CD14-positive monocyte (primary cell): ENCODE measurements at regions not wholly inside any gene's neighbourhood (a gene's known extent, or its start where the extent isn't known, plus 50 kb on each side); places are given as distances from the start of the nearest gene placed in this dataset.

Source experiments
- DNase-seq, 3 donors: peaks; one replicate each; pipeline ENCODE4 v3.0.0-alpha.2; 2011 to 2022
- H2AFZ ChIP-seq: 2 replicates; pipeline ENCODE4 v1.6.0; 2012; ENCODE audit warnings: mild to moderate bottlenecking, low read depth, low read length, inconsistent platforms; ENCODE audit not compliant: insufficient read depth, poor library complexity, severe bottlenecking
- H3K27ac ChIP-seq, 2 donors: 1 replicate in 1 of 2; 2 replicates in 1 of 2; pipeline ENCODE4 v1.5.1; 2012 to 2013; ENCODE audit warnings: low read length in 2 of 2, control low read depth in 1 of 2, inconsistent platforms in 1 of 2, low read depth in 1 of 2, mild to moderate bottlenecking in 1 of 2
- H3K27me3 ChIP-seq, 2 donors: one replicate each; pipeline versions ENCODE4 v1.6.0 to v1.6.1; 2011 to 2013; ENCODE audit warnings: low read length in 2 of 2; ENCODE audit not compliant: control insufficient read depth in 2 of 2, insufficient read depth in 2 of 2
- H3K36me3 ChIP-seq, 2 donors: replicated peaks in 1 of 2; 1 replicate in 1 of 2; 2 replicates in 1 of 2; pipeline versions ENCODE4 v1.5.1 to v1.6.1; 2012 to 2013; ENCODE audit warnings: low read length in 2 of 2, control low read depth in 1 of 2, inconsistent platforms in 1 of 2, mild to moderate bottlenecking in 1 of 2; ENCODE audit not compliant: insufficient read depth in 2 of 2, control insufficient read depth in 1 of 2
- H3K4me1 ChIP-seq, 2 donors: 1 replicate in 1 of 2; 2 replicates in 1 of 2; pipeline versions ENCODE4 v1.5.1 to v1.6.1; 2012 to 2013; ENCODE audit warnings: low read length in 2 of 2, control low read depth in 1 of 2, inconsistent platforms in 1 of 2, mild to moderate bottlenecking in 1 of 2, moderate library complexity in 1 of 2; ENCODE audit not compliant: insufficient read depth in 2 of 2, control insufficient read depth in 1 of 2
- H3K4me2 ChIP-seq: replicated peaks from 2 replicates; pipeline ENCODE3; 2012; ENCODE audit warnings: low read length, moderate library complexity, mild to moderate bottlenecking; ENCODE audit not compliant: poor library complexity, severe bottlenecking; ENCODE audit errors: extremely low read depth
- H3K4me3 ChIP-seq, 3 experiments: fragments of 200-600 bp in 1 of 3; sonication (generic) in 1 of 3; replicated peaks in 1 of 3; 1 replicate in 2 of 3; 2 replicates in 1 of 3; pipeline ENCODE4 v1.5.1; 2011 to 2013; ENCODE audit warnings: low read length in 3 of 3, mild to moderate bottlenecking in 3 of 3, control low read depth in 2 of 3, low read depth in 2 of 3, inconsistent platforms in 1 of 3, moderate library complexity in 1 of 3
- H3K79me2 ChIP-seq: 2 replicates; pipeline ENCODE4 v1.6.0; 2012; ENCODE audit warnings: mild to moderate bottlenecking, control low read depth, inconsistent platforms, low read length, moderate library complexity; ENCODE audit not compliant: insufficient read depth
- H3K9ac ChIP-seq: 2 replicates; pipeline ENCODE4 v1.6.0; 2017; ENCODE audit warnings: low read length, mild to moderate bottlenecking; ENCODE audit not compliant: insufficient read depth, poor library complexity, severe bottlenecking
- H3K9me3 ChIP-seq, 2 donors: replicated peaks in 1 of 2; 1 replicate in 1 of 2; 2 replicates in 1 of 2; pipeline versions ENCODE4 v1.5.1 to v1.6.1; 2012 to 2013; ENCODE audit warnings: low read length in 2 of 2, control low read depth in 1 of 2; ENCODE audit not compliant: control insufficient read depth in 1 of 2, insufficient read depth in 1 of 2
- H4K20me1 ChIP-seq: 2 replicates; pipeline ENCODE4 v1.6.0; 2012; ENCODE audit warnings: mild to moderate bottlenecking, low read length, control low read depth, moderate library complexity; ENCODE audit not compliant: insufficient read depth
- H3K27ac Mint-ChIP-seq, 7 donors: one replicate each; pipeline ENCODE4 v1.8.0; 2020; ENCODE audit warnings: mild to moderate bottlenecking in 7 of 7, mixed read lengths in 7 of 7, moderate library complexity in 6 of 7, inconsistent platforms in 2 of 7
- H3K27me3 Mint-ChIP-seq, 3 donors: one replicate each; pipeline ENCODE4 v1.8.0; 2021 to 2022; ENCODE audit warnings: low read depth in 3 of 3, mild to moderate bottlenecking in 3 of 3, mixed read lengths in 3 of 3, moderate library complexity in 3 of 3, inconsistent platforms in 1 of 3
- H3K36me3 Mint-ChIP-seq, 2 donors: one replicate each; pipeline ENCODE4 v1.8.0; 2020; ENCODE audit warnings: mixed read lengths in 2 of 2, inconsistent platforms in 1 of 2, mild to moderate bottlenecking in 1 of 2
- H3K4me1 Mint-ChIP-seq: one replicate; pipeline ENCODE4 v1.8.0; 2020; ENCODE audit warnings: mild to moderate bottlenecking, mixed read lengths
- H3K4me3 Mint-ChIP-seq, 2 donors: one replicate each; pipeline ENCODE4 v1.8.0; 2020; ENCODE audit warnings: mild to moderate bottlenecking in 2 of 2, mixed read lengths in 2 of 2, moderate library complexity in 1 of 2
- H3K9me3 Mint-ChIP-seq, 7 donors: one replicate each; pipeline ENCODE4 v1.8.0; 2020 to 2022; ENCODE audit warnings: mixed read lengths in 7 of 7, mild to moderate bottlenecking in 6 of 7, moderate library complexity in 6 of 7, inconsistent platforms in 2 of 7
- CTCF ChIP-seq: fragments of 200-600 bp; IDR thresholded peaks from one replicate; pipeline ENCODE4 v1.8.0; 2022; ENCODE audit warnings: antibody characterized with exemption, mild to moderate bottlenecking
- whole genome bisulfite sequencing: methylation state at CpG from one replicate; pipeline ENCODE4 v1.1.5; 2013; ENCODE audit warnings: missing lambda C conversion rate; ENCODE audit not compliant: insufficient coverage; 5-methylcytosine and 5-hydroxymethylcytosine counted together
- intact Hi-C, 2 donors: fragments of 100-400 bp; cut with micrococcal nuclease; formaldehyde crosslinking; loops; one replicate each; pipeline versions ENCODE4 v1.15.0 to v1.15.1; 2023

- Histone ChIP-seq H3K36me3 (no peaks in the 10 kb centered on the region), H3K27ac (no peak overlapping the region), H3K9me3 (no peaks in the 10 kb centered on the region), H3K4me3 (no peak overlapping the region), H2AFZ (no peak overlapping the region), H3K9ac (no peak overlapping the region), H3K4me2 (no peak overlapping the region), H3K27me3 (peaks cover 0 to 4% of the 10 kb centered on the region in 2 donors), H4K20me1 (no peaks in the 10 kb centered on the region), H3K79me2 (no peaks in the 10 kb centered on the region), H3K4me1 (no peaks in the 10 kb centered on the region)
- TF ChIP-seq CTCF: no peak
- DNase-seq: no peak
- Mint-ChIP-seq H3K4me1 (no peaks in the 10 kb centered on the region), H3K4me3 (no peak overlapping the region), H3K9me3 (peaks cover 0 to 2% (median 0%) of the 10 kb centered on the region in 7 donors), H3K36me3 (no peaks in the 10 kb centered on the region), H3K27ac (no peak overlapping the region), H3K27me3 (peaks cover 0 to 6% (median 0%) of the 10 kb centered on the region in 3 donors)
- WGBS: no CpG with 5 or more reads among the region's 3 CpGs
- intact Hi-C loops: no loop called here
Measured at GRCh38 chrX:15177316-15177715, 92.6 kb downstream of the ASB9 start.

- H3K4me3 Mint-ChIP-seq: no peak overlapping the region
- H3K27ac Mint-ChIP-seq: no peak overlapping the region
- no peaks in the 10 kb centered on the region for H3K79me2 ChIP-seq
- H3K36me3 ChIP-seq: no peaks in the 10 kb centered on the region
- H3K27ac ChIP-seq: no peak overlapping the region
- no peak overlapping the region for H3K4me2 ChIP-seq
- no peak overlapping the region for H3K4me3 ChIP-seq
- H3K4me1 Mint-ChIP-seq: peaks cover 4% of the 10 kb centered on the region
- H3K4me1 ChIP-seq: no peaks in the 10 kb centered on the region
- no peaks in the 10 kb centered on the region for H3K9me3 ChIP-seq
- H3K9ac ChIP-seq: no peak overlapping the region
- H3K27me3 ChIP-seq: peaks cover 0 to 8% of the 10 kb centered on the region in 2 donors
- no peak for TF ChIP-seq CTCF
- whole genome bisulfite sequencing: no CpG with 5 or more reads among the region's 5 CpGs
- no peaks in the 10 kb centered on the region for H3K36me3 Mint-ChIP-seq
- DNase-seq: no peak
- H4K20me1 ChIP-seq: no peaks in the 10 kb centered on the region
- intact Hi-C loops: no loop called here
- H3K9me3 Mint-ChIP-seq: peaks cover 0 to 3% (median 0%) of the 10 kb centered on the region in 7 donors
- no peak overlapping the region for H2AFZ ChIP-seq
- H3K27me3 Mint-ChIP-seq: peaks cover 0 to 7% (median 1%) of the 10 kb centered on the region in 3 donors
Measured at GRCh38 chrX:15173411-15173810, 96.5 kb downstream of the ASB9 start.
